Gastroesophageal sphincter (tissue), 4 donors: ENCODE measurements at regions not wholly inside any gene's neighbourhood (a gene's known extent, or its start where the extent isn't known, plus 50 kb on each side); places are given as distances from the start of the nearest gene placed in this dataset.

ENCODE experiments used
- ATAC-seq: fragments of 150-250 bp; one replicate; pipeline ENCODE4 v1.9.1; 2016; ENCODE audit warnings: mild to moderate bottlenecking, moderate library complexity
- H3K27ac ChIP-seq, 4 donors: fragments of 200-600 bp; sonication (generic) in 3 of 4; 1 replicate in 3 of 4; 2 replicates in 1 of 4; pipeline ENCODE4 v1.5.1; 2016 to 2019
- H3K27me3 ChIP-seq: fragments of 200-600 bp; sonication (generic); one replicate; pipeline ENCODE4 v1.5.1; 2019
- H3K36me3 ChIP-seq, 2 donors: fragments of 200-600 bp; sonication (generic); one replicate each; pipeline ENCODE4 v1.5.1; 2019; ENCODE audit warnings: control low read depth in 1 of 2
- H3K4me1 ChIP-seq, 3 donors: fragments of 200-600 bp; sonication (generic); 1 replicate in 2 of 3; 2 replicates in 1 of 3; pipeline ENCODE4 v1.5.1; 2016 to 2019; ENCODE audit warnings: control low read depth in 2 of 3
- H3K4me3 ChIP-seq, 2 donors: fragments of 200-600 bp; sonication (generic); one replicate each; pipeline ENCODE4 v1.5.1; 2019; ENCODE audit warnings: mild to moderate bottlenecking in 1 of 2, moderate library complexity in 1 of 2
- H3K9me3 ChIP-seq, 3 donors: fragments of 200-600 bp; sonication (generic); one replicate each; pipeline ENCODE4 v1.5.1; 2017 to 2019; ENCODE audit warnings: control low read depth in 2 of 3
- EP300 ChIP-seq: sonication (generic); formaldehyde crosslinking; IDR thresholded peaks from one replicate; pipeline ENCODE4 v1.6.1; 2017; ENCODE audit warnings: antibody characterized with exemption, mild to moderate bottlenecking
- POLR2A ChIP-seq, 2 donors: fragments of 450-650 bp; IDR thresholded peaks; one replicate each; pipeline ENCODE4 v1.6.1; 2017; ENCODE audit warnings: antibody characterized with exemption in 2 of 2, mild to moderate bottlenecking in 2 of 2, moderate library complexity in 1 of 2
- POLR2AphosphoS5 ChIP-seq: sonication (generic); formaldehyde crosslinking; IDR thresholded peaks from one replicate; pipeline ENCODE4 v1.6.1; 2017; ENCODE audit warnings: antibody characterized with exemption
- WGBS, 2 donors: methylation state at CpG; one replicate each; pipeline ENCODE4 v1.1.5; 2018; ENCODE audit warnings: low coverage in 1 of 2; 5-methylcytosine and 5-hydroxymethylcytosine counted together
- TF ChIP-seq, protein P1 (sequence below), 4 experiments: fragments of 200-600 bp in 2 of 4; fragments of 450-650 bp in 2 of 4; sonication (generic) in 1 of 4; IDR thresholded peaks; one replicate each; pipeline ENCODE4 v1.5.1; 2017 to 2019; ENCODE audit warnings: antibody characterized with exemption in 4 of 4, mild to moderate bottlenecking in 2 of 4, moderate library complexity in 2 of 4

GRCh38 chr20:34175079-34175478, 63.0 kb upstream of the EIF2S2 start:
- TF ChIP-seq POLR2A (IDR thresholded peaks at IDR 0.05) = no peak
- no peak for TF ChIP-seq POLR2AphosphoS5
- TF ChIP-seq EP300 = no peak
- TF ChIP-seq, protein P1, sequence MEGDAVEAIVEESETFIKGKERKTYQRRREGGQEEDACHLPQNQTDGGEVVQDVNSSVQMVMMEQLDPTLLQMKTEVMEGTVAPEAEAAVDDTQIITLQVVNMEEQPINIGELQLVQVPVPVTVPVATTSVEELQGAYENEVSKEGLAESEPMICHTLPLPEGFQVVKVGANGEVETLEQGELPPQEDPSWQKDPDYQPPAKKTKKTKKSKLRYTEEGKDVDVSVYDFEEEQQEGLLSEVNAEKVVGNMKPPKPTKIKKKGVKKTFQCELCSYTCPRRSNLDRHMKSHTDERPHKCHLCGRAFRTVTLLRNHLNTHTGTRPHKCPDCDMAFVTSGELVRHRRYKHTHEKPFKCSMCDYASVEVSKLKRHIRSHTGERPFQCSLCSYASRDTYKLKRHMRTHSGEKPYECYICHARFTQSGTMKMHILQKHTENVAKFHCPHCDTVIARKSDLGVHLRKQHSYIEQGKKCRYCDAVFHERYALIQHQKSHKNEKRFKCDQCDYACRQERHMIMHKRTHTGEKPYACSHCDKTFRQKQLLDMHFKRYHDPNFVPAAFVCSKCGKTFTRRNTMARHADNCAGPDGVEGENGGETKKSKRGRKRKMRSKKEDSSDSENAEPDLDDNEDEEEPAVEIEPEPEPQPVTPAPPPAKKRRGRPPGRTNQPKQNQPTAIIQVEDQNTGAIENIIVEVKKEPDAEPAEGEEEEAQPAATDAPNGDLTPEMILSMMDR (IDR thresholded peaks at IDR 0.05) = no peak
- WGBS, 2 donors = 74 to 75% methylated on average over 2 to 3 of the region's 3 CpGs
- no peaks in the 10 kb centered on the region for H3K4me1 ChIP-seq
- H3K27me3 ChIP-seq = no peaks in the 10 kb centered on the region
- no peaks in the 10 kb centered on the region for H3K36me3 ChIP-seq
- no peak overlapping the region for H3K4me3 ChIP-seq
- no peaks in the 10 kb centered on the region for H3K9me3 ChIP-seq
- no peak for ATAC-seq
- H3K27ac ChIP-seq = no peak overlapping the region

- no peak for TF ChIP-seq EP300
- TF ChIP-seq POLR2A (IDR thresholded peaks at IDR 0.05) = no peak
- TF ChIP-seq, protein P1 (IDR thresholded peaks at IDR 0.05) = no peak
- no peak for TF ChIP-seq POLR2AphosphoS5
- Histone ChIP-seq H3K4me1 (no peaks in the 10 kb centered on the region), H3K36me3 (no peaks in the 10 kb centered on the region), H3K9me3 (no peaks in the 10 kb centered on the region), H3K4me3 (no peak overlapping the region), H3K27ac (no peak overlapping the region), H3K27me3 (no peaks in the 10 kb centered on the region)
- WGBS, 2 donors = 61 to 73% methylated on average over 2 to 6 of the region's 6 CpGs
- no peak for ATAC-seq
Observed at GRCh38 chr20:34175879-34176278, 63.8 kb upstream of the EIF2S2 start.

- H3K36me3 ChIP-seq = no peaks in the 10 kb centered on the region
- H3K4me3 ChIP-seq = no peak overlapping the region
- H3K27me3 ChIP-seq = no peaks in the 10 kb centered on the region
- H3K4me1 ChIP-seq = no peaks in the 10 kb centered on the region
- WGBS, 2 donors = 83 to 94% methylated on average over 3 of the region's 3 CpGs
- no peak overlapping the region for H3K27ac ChIP-seq
- ATAC-seq = no peak
- no peaks in the 10 kb centered on the region for H3K9me3 ChIP-seq
- no peak for TF ChIP-seq POLR2A (IDR thresholded peaks at IDR 0.05)
- no peak for TF ChIP-seq EP300
- TF ChIP-seq POLR2AphosphoS5 = no peak
- TF ChIP-seq, protein P1 (IDR thresholded peaks at IDR 0.05) = no peak
Observed at GRCh38 chr20:34177052-34177451, 64.2 kb upstream of the ASIP start.

DNA sequence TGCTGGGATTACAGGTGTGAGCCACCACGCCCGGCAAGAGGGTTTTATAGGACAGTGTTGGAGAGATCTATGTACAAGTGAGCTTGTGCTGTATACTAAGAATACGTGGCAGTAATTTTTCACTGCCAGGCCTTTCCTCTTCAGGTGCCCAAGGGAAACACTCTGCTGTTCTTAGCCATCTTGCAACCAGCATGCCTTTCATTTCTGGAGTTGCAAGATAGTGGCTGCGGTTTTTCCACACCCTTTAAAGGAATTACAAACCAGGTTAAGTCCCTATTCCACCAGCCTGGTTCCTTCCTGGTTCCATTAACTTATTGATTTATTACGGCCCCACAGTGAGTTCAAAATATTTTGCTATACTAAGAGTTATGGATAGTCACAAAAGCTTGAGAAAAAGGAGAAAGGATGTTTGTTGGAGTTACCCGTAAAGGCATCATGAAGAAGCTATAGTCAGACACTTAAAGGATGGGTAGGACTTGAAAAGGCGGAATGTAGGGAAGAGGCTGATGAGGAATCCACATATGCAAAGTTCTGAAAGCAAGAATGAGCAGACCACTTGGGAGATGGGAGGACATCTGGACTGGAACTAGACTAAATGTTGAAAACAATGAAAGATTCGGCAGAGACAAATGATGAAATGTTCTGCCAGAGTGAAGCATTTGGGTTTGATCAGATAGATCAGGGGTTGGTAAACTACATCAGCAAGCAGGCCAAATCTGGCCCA, 61.4 kb upstream of the ASIP start:
- no peak overlapping the region for H3K27ac ChIP-seq

More for the DNA sequence above, 61.4 kb upstream of the ASIP start:
- Histone ChIP-seq H3K4me1 (no peaks in the 10 kb centered on the region), H3K36me3 (no peaks in the 10 kb centered on the region), H3K4me3 (no peak overlapping the region), H3K27me3 (no peaks in the 10 kb centered on the region), H3K9me3 (no peaks in the 10 kb centered on the region)
- WGBS, 2 donors = 81 to 86% methylated on average over 7 of the region's 8 CpGs
- no peak for ATAC-seq
- no peak for TF ChIP-seq POLR2A (IDR thresholded peaks at IDR 0.05)
- no peak for TF ChIP-seq POLR2AphosphoS5
- TF ChIP-seq, protein P1 (IDR thresholded peaks at IDR 0.05) = no peak
- no peak for TF ChIP-seq EP300
